ENCODE measurements at regions not wholly inside any gene's neighbourhood (a gene's known extent, or its start where the extent isn't known, plus 50 kb on each side); places are given as distances from the start of the nearest gene placed in this dataset.

DNA sequence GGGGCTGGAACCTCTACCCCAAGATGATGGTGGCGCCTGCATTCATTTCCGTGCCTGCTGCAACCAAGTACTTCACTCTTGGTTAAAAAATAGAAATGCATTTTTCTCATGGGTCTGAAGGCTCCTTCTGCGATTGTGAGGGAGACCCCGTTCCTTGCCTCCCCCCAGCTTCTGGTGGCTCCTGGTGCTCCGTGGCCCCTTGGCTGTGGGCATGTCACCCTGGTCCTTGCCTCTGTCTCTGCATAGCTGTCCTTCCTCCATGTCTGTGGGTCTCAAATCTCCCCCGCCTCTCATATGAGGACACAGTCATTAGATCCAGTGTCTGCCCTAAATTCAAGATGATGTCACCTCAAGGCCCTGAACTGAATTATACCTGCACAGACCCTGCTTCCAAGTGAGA, 317.9 kb downstream of the TCERG1L start:
- H3K27ac ChIP-seq = no peak overlapping the region
- TF ChIP-seq, protein P1, sequence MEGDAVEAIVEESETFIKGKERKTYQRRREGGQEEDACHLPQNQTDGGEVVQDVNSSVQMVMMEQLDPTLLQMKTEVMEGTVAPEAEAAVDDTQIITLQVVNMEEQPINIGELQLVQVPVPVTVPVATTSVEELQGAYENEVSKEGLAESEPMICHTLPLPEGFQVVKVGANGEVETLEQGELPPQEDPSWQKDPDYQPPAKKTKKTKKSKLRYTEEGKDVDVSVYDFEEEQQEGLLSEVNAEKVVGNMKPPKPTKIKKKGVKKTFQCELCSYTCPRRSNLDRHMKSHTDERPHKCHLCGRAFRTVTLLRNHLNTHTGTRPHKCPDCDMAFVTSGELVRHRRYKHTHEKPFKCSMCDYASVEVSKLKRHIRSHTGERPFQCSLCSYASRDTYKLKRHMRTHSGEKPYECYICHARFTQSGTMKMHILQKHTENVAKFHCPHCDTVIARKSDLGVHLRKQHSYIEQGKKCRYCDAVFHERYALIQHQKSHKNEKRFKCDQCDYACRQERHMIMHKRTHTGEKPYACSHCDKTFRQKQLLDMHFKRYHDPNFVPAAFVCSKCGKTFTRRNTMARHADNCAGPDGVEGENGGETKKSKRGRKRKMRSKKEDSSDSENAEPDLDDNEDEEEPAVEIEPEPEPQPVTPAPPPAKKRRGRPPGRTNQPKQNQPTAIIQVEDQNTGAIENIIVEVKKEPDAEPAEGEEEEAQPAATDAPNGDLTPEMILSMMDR (conservative IDR thresholded peaks at IDR 0.05) = no peak
- TF ChIP-seq ZFX (IDR thresholded peaks at IDR 0.05) = no peak

DNA sequence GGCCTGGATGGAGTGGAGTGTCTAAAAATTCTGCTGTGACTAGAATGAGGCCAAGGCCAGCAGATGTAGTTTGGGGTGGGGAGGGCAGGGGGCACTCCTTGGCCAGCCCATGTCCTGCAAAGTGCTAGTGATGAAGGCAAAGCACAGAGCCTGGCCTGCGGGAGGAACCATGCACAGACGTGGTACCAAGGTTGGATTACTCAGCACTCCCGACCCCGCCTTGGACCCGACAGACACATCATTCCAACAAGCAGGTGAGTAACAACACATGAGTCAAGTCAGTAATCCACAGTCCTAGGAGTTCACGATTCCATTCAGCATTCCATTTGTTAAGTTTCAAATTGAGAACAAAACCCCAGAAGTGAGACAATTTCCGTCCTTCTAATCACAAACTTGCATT, 317.3 kb downstream of the TCERG1L start:
- no peak overlapping the region for H3K27ac ChIP-seq

DNA sequence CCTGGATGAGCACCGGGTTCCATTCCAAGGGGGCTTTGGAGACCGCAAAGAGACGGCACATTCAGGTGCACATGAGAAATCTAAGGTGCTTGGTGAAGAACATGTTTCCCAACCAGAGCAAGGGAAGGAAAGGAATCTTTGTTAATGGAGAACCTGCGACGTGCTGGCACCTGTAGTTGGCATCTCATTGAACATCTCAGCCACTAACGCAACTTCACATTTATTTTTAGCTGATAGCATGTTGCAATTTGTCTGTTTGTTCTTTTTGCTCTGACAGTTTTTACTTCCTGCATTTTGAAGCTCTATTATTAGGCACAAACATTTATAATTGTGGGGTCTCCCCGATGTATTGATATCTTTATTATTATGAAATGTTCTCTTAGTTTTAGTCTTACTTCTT, 316.7 kb downstream of the TCERG1L start:
- TF ChIP-seq, protein P1 (conservative IDR thresholded peaks at IDR 0.05) = no peak
- no peak for TF ChIP-seq ZFX (IDR thresholded peaks at IDR 0.05)

More for the DNA sequence above, 317.3 kb downstream of the TCERG1L start:
- TF ChIP-seq, protein P1 (conservative IDR thresholded peaks at IDR 0.05) = no peak
- TF ChIP-seq ZFX (IDR thresholded peaks at IDR 0.05) = no peak

DNA sequence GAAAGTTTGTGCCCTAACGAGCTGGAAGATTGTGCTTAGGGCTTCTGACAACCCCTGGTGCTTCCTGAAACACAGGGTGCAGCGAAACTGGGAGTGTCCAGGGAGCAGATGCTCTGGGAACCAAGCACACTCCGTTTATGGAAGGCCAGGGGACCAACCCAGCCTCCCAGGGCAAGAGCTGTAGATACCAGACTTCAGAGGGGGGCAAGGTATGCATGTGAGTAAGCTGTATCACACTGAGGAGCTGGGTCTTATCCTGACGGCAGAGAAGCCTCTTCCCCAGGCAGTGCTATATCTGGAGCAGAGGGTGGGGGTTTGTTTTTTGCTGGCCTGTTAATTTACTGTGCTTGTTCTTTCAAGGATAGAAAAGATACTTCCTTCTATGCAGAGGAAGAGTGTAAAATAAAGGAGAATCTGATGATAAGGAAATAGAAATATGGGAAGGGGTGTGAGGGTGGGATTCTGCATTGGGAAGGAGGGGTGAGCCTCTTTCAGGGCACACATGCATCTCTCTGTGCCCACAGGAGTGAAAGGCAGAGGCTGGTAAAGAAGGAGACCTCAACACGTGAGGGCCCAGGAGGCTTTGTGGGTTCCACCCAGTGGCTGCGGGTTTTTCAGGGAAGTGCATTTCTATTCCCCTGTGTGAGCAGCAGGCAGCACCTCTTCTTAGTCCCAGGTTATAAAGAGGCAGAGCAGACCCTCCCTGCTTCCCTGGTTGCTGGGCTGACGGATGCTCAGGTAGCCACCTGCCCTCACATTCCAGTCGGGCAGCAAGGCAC, 314.1 kb downstream of the TCERG1L start:
- TF ChIP-seq ZFX (IDR thresholded peaks at IDR 0.05) = no peak
- TF ChIP-seq, protein P1 (conservative IDR thresholded peaks at IDR 0.05) = no peak
- no peak overlapping the region for H3K27ac ChIP-seq

More for the DNA sequence above, 316.7 kb downstream of the TCERG1L start:
- H3K27ac ChIP-seq = no peak overlapping the region

DNA sequence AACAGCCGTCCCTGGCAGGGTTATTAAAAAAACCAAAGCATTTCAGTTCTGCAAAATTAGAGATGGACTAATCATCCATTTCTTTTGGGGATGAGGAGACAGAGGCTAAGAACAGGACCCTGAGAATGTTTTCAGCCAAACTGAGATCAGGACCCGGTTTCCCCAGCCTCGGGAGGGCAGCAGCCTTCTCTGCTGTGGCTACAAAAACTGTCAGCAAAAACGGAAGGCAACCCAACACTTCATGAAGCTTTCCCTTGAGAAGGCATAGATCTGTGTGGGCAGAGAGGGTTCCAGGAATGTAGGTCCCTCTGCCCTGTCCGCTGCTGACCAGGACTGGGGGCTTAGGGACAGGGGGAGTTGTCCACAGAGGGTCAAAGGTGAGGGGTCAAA, 313.5 kb downstream of the TCERG1L start:
- no peak overlapping the region for H3K27ac ChIP-seq
- TF ChIP-seq, protein P1 (conservative IDR thresholded peaks at IDR 0.05) = no peak
- TF ChIP-seq ZFX (IDR thresholded peaks at IDR 0.05) = no peak

DNA sequence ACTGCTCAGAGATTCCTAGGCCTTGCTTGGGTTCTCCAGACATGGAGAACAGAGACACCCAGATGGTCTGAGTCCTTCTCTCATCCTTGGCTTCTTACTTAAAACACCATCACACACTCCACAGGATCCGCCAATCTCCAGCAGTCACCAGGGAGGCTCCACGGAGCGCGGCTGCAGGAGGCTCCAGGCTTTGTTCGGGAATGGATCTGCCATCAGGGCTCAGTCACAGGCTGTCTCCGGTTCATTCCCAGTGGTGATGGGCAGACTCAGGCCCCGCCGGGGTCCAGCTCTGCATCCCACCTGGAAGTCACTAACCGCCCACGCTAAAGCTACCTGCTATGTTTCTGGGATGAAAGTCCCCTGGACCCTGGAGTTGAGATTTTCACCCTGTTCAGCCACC, 312.9 kb downstream of the TCERG1L start:
- TF ChIP-seq ZFX (IDR thresholded peaks at IDR 0.05) = no peak
- TF ChIP-seq, protein P1 (conservative IDR thresholded peaks at IDR 0.05) = no peak
- H3K27ac ChIP-seq = no peak overlapping the region

DNA sequence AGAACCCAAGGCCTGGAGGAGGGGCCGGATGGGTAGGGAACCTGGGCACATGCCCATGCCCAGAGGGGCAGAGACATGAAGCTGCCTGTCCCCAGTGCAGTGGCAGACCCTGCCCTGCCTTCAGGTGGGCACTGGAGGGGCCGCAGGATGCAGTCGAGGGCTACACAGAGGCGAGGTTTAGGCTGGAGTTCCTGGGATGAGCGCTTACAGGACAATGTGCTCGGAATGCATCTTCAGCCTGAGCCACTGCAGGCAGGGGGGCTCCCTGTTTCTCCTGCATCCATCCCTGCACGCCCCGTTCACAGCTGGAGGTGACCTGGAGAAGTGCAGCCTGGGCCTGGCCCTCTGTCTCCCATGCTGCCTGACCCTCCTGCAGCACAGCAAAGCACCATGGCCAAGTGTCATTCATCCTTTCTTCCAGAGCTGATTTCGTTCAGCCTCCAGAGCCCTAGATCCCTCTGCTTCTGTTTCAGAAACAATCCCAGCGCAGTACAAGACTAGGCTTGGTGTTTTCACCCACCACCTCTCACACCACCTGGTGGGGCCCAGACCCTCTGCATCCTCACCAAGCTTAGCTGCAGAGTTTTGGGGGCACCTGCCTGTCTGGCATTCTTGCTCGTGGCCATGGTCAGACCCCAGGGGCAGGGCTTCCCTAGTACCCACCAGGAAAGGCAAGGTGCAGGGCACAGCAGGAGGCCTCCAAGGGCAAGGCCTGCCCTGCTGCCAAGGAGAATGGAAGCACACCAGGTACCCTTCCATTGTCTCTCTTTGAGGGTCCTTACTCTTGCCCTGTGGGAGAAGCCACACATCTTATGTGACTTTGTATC, 311.9 kb downstream of the TCERG1L start:
- no peak overlapping the region for H3K27ac ChIP-seq
- no peak for TF ChIP-seq ZFX (IDR thresholded peaks at IDR 0.05)
- TF ChIP-seq, protein P1 (conservative IDR thresholded peaks at IDR 0.05) = no peak
